GM23338 (cell line): ENCODE measurements at regions not wholly inside any gene's neighbourhood (a gene's known extent, or its start where the extent isn't known, plus 50 kb on each side); places are given as distances from the start of the nearest gene placed in this dataset.

Experiments used
- CREB1 ChIP-seq: fragments of 250-450 bp; sonication (Bioruptor Pico); IDR thresholded peaks from 2 replicates; pipeline ENCODE4 v1.5.0; 2020; ENCODE audit warnings: low read depth, mild to moderate bottlenecking, moderate library complexity
- CTCF ChIP-seq, 2 experiments: fragments of 200-600 bp in 1 of 2; sonication (generic) in 1 of 2; conservative IDR thresholded peaks; 2 replicates each; pipeline versions ENCODE4 v1.5.1 to v1.6.1; 2016 to 2017; ENCODE audit warnings: antibody characterized with exemption in 2 of 2, low read depth in 2 of 2, mild to moderate bottlenecking in 2 of 2, moderate library complexity in 1 of 2
- EZH2 ChIP-seq: fragments of 200-600 bp; sonication (generic); IDR thresholded peaks from one replicate; pipeline ENCODE4 v1.8.0; 2017; ENCODE audit warnings: antibody characterized with exemption, mild to moderate bottlenecking, low read depth; ENCODE audit not compliant: unreplicated experiment
- EZH2phosphoT487 ChIP-seq: fragments of 200-600 bp; sonication (generic); IDR thresholded peaks from one replicate; pipeline ENCODE4 v1.8.1; 2018; ENCODE audit warnings: antibody characterized with exemption; ENCODE audit not compliant: unreplicated experiment
- JUNB ChIP-seq: IDR thresholded peaks from one replicate; pipeline ENCODE4 v1.6.1; 2016; ENCODE audit warnings: antibody characterized with exemption; ENCODE audit not compliant: unreplicated experiment
- POLR2AphosphoS5 ChIP-seq: IDR thresholded peaks from 2 replicates; pipeline ENCODE4 v1.6.1; 2016; ENCODE audit warnings: antibody characterized with exemption, low read depth

- TF ChIP-seq CTCF (conservative IDR thresholded peaks at IDR 0.05; ENCODE audit: low read depth in 2 of 2) (no peak), EZH2phosphoT487 (no peak), EZH2 (no peak), POLR2AphosphoS5 (no peak), CREB1 (CRISPR knock-in tag) (no peak), JUNB (no peak)
These were observed 390.4 kb downstream of the RFC3 start for GRCh38 chr13:34208336-34208735.
